Hepatocyte (in vitro differentiated cells): ENCODE measurements at regions not wholly inside any gene's neighbourhood (a gene's known extent, or its start where the extent isn't known, plus 50 kb on each side); places are given as distances from the start of the nearest gene placed in this dataset.

Source experiments
- CTCF ChIP-seq: fragments of 200-600 bp; sonication (generic); IDR thresholded peaks from 2 replicates; pipeline ENCODE4 v1.5.1; 2016; ENCODE audit warnings: antibody characterized with exemption, mild to moderate bottlenecking; ENCODE audit not compliant: poor library complexity
- EZH2 ChIP-seq: fragments of 200-600 bp; sonication (generic); IDR thresholded peaks from 2 replicates; pipeline ENCODE4 v1.6.1; 2016; ENCODE audit warnings: antibody characterized with exemption, mild to moderate bottlenecking, borderline replicate concordance

GRCh38 chr12:69028941-69029729 is 96.2 kb upstream of the CPM start:
- TF ChIP-seq CTCF (no peak), EZH2 (no peak)
